ENCODE measurements at regions not wholly inside any gene's neighbourhood (a gene's known extent, or its start where the extent isn't known, plus 50 kb on each side); places are given as distances from the start of the nearest gene placed in this dataset.
A peak's percentile ranks its signal among the peaks of the same experiment; 100 is the strongest.

GRCh38 chr13:85371254-85371653 is 428.0 kb downstream of the SLITRK6 start:
- H3K9me3 ChIP-seq (ENCODE audit: low read length): no peaks in the 10 kb centered on the region

DNA sequence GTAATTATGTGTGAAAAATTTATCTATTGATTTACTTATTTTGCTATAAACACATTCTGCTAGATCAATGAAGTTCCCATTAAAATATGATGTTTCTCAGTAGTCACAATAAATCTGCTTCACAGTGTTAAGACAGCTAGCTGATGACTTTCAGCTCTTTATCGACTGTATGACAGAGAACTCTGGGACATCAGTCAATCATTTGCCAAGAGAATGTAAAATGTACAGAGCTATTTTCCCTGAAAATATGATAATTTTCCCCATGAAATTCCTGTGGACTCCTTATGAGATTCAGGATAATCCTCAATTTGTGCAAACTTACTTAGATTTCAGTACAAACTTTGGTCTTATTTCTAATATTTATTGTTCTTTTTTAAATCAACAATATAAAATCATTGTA is 430.5 kb downstream of the SLITRK6 start:
- no peaks in the 10 kb centered on the region for H3K9me2 ChIP-seq (ENCODE audit: low read depth, low read length)
- H3K4me2 ChIP-seq (ENCODE audit: low read length): no peak overlapping the region
- H3K36me3 ChIP-seq (ENCODE audit: insufficient read depth, low read length): no peaks in the 10 kb centered on the region
- no peak overlapping the region for H3K27ac ChIP-seq (ENCODE audit: low read depth, low read length, poor library complexity, severe bottlenecking)
- no peaks in the 10 kb centered on the region for H3K79me2 ChIP-seq (ENCODE audit: insufficient read depth, low read length)
- H2AFZ ChIP-seq (ENCODE audit: low read length): no peak overlapping the region
- TF ChIP-seq CTCF (IDR thresholded peaks at IDR 0.05; ENCODE audit: low read length) (no peak), EZH2 (IDR thresholded peaks at IDR 0.05; ENCODE audit: borderline replicate concordance, low read length) (no peak)
- H4K20me1 ChIP-seq (ENCODE audit: insufficient read depth, low read length): no peaks in the 10 kb centered on the region
- no peak overlapping the region for H3K9ac ChIP-seq (ENCODE audit: low read length)
- H3K4me1 ChIP-seq (ENCODE audit: insufficient read depth, low read length, severe bottlenecking): peaks cover 43% of the 10 kb centered on the region
- no peaks in the 10 kb centered on the region for H3F3A ChIP-seq (ENCODE audit: insufficient read depth, low read length)
- H3K9me3 ChIP-seq (ENCODE audit: low read length): no peaks in the 10 kb centered on the region
- no peak overlapping the region for H3K4me3 ChIP-seq (ENCODE audit: low read depth, low read length, poor library complexity, severe bottlenecking)
- no peaks in the 10 kb centered on the region for H3K27me3 ChIP-seq (ENCODE audit: insufficient read depth, low read length)

More at GRCh38 chr13:85371254-85371653, 428.0 kb downstream of the SLITRK6 start:
- H3K4me3 ChIP-seq (ENCODE audit: low read depth, low read length, poor library complexity, severe bottlenecking): no peak overlapping the region
- no peak overlapping the region for H3K4me2 ChIP-seq (ENCODE audit: low read length)
- H4K20me1 ChIP-seq (ENCODE audit: insufficient read depth, low read length): no peaks in the 10 kb centered on the region
- H3K4me1 ChIP-seq (ENCODE audit: insufficient read depth, low read length, severe bottlenecking): peaks cover 35% of the 10 kb centered on the region
- H3K9ac ChIP-seq (ENCODE audit: low read length): no peak overlapping the region
- H3K27me3 ChIP-seq (ENCODE audit: insufficient read depth, low read length): no peaks in the 10 kb centered on the region
- H3K36me3 ChIP-seq (ENCODE audit: insufficient read depth, low read length): no peaks in the 10 kb centered on the region
- no peaks in the 10 kb centered on the region for H3K9me2 ChIP-seq (ENCODE audit: low read depth, low read length)
- H2AFZ ChIP-seq (ENCODE audit: low read length): no peak overlapping the region
- TF ChIP-seq EZH2 (IDR thresholded peaks at IDR 0.05; ENCODE audit: borderline replicate concordance, low read length) (no peak), CTCF (IDR thresholded peaks at IDR 0.05; ENCODE audit: low read length) (no peak)
- no peak overlapping the region for H3K27ac ChIP-seq (ENCODE audit: low read depth, low read length, poor library complexity, severe bottlenecking)
- H3K79me2 ChIP-seq (ENCODE audit: insufficient read depth, low read length): no peaks in the 10 kb centered on the region
- H3F3A ChIP-seq (ENCODE audit: insufficient read depth, low read length): no peaks in the 10 kb centered on the region

- no peaks in the 10 kb centered on the region for H3F3A ChIP-seq (ENCODE audit: insufficient read depth, low read length)
- H3K9ac ChIP-seq (ENCODE audit: low read length): no peak overlapping the region
- no peak overlapping the region for H3K4me3 ChIP-seq (ENCODE audit: low read depth, low read length, poor library complexity, severe bottlenecking)
- no peaks in the 10 kb centered on the region for H3K36me3 ChIP-seq (ENCODE audit: insufficient read depth, low read length)
- no peaks in the 10 kb centered on the region for H3K9me3 ChIP-seq (ENCODE audit: low read length)
- H3K4me1 ChIP-seq (ENCODE audit: insufficient read depth, low read length, severe bottlenecking): peaks cover 36% of the 10 kb centered on the region
- H2AFZ ChIP-seq (ENCODE audit: low read length): no peak overlapping the region
- H3K27me3 ChIP-seq (ENCODE audit: insufficient read depth, low read length): no peaks in the 10 kb centered on the region
- no peaks in the 10 kb centered on the region for H3K9me2 ChIP-seq (ENCODE audit: low read depth, low read length)
- peak overlapping the region; percentile 68 for H3K27ac ChIP-seq (ENCODE audit: low read depth, low read length, poor library complexity, severe bottlenecking)
- H3K79me2 ChIP-seq (ENCODE audit: insufficient read depth, low read length): no peaks in the 10 kb centered on the region
- H4K20me1 ChIP-seq (ENCODE audit: insufficient read depth, low read length): no peaks in the 10 kb centered on the region
- TF ChIP-seq EZH2 (IDR thresholded peaks at IDR 0.05; ENCODE audit: borderline replicate concordance, low read length) (no peak), CTCF (IDR thresholded peaks at IDR 0.05; ENCODE audit: low read length) (no peak)
- peak overlapping the region; percentile 13; the same call in 1 of the 2 replicates for H3K4me2 ChIP-seq (ENCODE audit: low read length)
These were observed 431.3 kb downstream of the SLITRK6 start for GRCh38 chr13:85367887-85368286.
